ENCODE measurements at regions not wholly inside any gene's neighbourhood (a gene's known extent, or its start where the extent isn't known, plus 50 kb on each side); places are given as distances from the start of the nearest gene placed in this dataset.

DNA sequence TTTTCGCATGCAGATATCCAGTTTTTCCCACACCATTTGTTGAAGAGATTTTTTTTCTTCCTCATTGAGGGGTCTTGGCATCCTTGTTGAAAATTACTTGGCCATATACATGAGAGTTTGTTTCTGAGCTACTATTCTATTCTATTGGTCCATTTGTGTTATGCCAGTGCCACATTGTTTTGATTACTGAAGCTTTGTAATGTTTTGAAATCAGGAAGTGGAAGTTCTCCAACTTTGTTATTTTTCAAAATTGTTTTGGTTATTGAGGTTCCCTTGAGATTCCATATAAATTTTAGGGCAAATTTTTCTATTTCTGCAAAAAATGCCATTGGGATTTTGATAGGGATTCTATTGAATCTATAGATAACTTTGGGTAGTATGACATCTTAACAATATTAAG, 130.3 kb upstream of the PFN2 start:
- Histone ChIP-seq H3K27me3 (ENCODE audit: low read length) (no peaks in the 10 kb centered on the region), H3K9me2 (replicated peaks; ENCODE audit: insufficient read depth, low read length) (no peaks in the 10 kb centered on the region), H3K4me2 (ENCODE audit: low read depth, low read length, poor library complexity, severe bottlenecking) (no peak overlapping the region), H3K9me3 (ENCODE audit: insufficient read depth, low read length) (no peaks in the 10 kb centered on the region), H3K27ac (ENCODE audit: low read depth, low read length) (no peak overlapping the region), H3K79me2 (ENCODE audit: insufficient read depth, low read length) (no peaks in the 10 kb centered on the region), H2AFZ (ENCODE audit: low read depth, low read length, severe bottlenecking) (no peak overlapping the region), H4K20me1 (ENCODE audit: low read depth, low read length) (no peaks in the 10 kb centered on the region), H3K4me3 (ENCODE audit: insufficient read depth, low read length, poor library complexity, severe bottlenecking) (no peak overlapping the region), H3F3A (ENCODE audit: insufficient read depth) (no peaks in the 10 kb centered on the region), H3K9ac (ENCODE audit: low read length) (no peak overlapping the region), H3K36me3 (ENCODE audit: low read length) (no peaks in the 10 kb centered on the region)
- TF ChIP-seq CTCF (IDR thresholded peaks at IDR 0.05; ENCODE audit: insufficient read depth, low read length, poor library complexity, severe bottlenecking): no peak
- no peak for TF ChIP-seq EZH2phosphoT487 (conservative IDR thresholded peaks at IDR 0.05; ENCODE audit: low read length)

DNA sequence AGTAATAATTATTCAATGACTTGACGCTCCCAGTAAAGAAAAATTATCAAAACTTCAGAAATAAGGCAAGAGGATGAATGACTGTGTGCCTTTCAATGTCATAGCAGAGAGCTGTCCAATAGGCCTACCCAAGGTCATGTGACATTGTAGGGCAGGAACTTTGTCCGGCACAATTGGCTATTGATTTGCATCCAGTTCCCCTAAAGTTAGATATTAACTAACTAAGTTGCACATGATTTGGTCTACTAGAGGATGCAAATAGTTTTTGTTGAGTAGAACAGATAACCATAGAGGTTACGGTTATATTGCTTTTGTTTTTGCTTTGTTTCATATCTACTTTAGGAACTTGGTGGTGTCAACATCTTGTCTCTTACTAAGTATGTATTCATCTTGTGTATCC, 127.9 kb upstream of the PFN2 start:
- TF ChIP-seq CTCF (IDR thresholded peaks at IDR 0.05; ENCODE audit: insufficient read depth, low read length, poor library complexity, severe bottlenecking) (no peak), EZH2phosphoT487 (conservative IDR thresholded peaks at IDR 0.05; ENCODE audit: low read length) (no peak)
- no peaks in the 10 kb centered on the region for H4K20me1 ChIP-seq (ENCODE audit: low read depth, low read length)
- H3K9ac ChIP-seq (ENCODE audit: low read length): no peak overlapping the region
- no peaks in the 10 kb centered on the region for H3K79me2 ChIP-seq (ENCODE audit: insufficient read depth, low read length)
- H3K36me3 ChIP-seq (ENCODE audit: low read length): no peaks in the 10 kb centered on the region
- no peaks in the 10 kb centered on the region for H3K9me3 ChIP-seq (ENCODE audit: insufficient read depth, low read length)
- H2AFZ ChIP-seq (ENCODE audit: low read depth, low read length, severe bottlenecking): no peak overlapping the region
- H3K9me2 ChIP-seq (replicated peaks; ENCODE audit: insufficient read depth, low read length): no peaks in the 10 kb centered on the region
- H3K27me3 ChIP-seq (ENCODE audit: low read length): no peaks in the 10 kb centered on the region
- no peak overlapping the region for H3K4me2 ChIP-seq (ENCODE audit: low read depth, low read length, poor library complexity, severe bottlenecking)
- H3F3A ChIP-seq (ENCODE audit: insufficient read depth): no peaks in the 10 kb centered on the region
- no peak overlapping the region for H3K27ac ChIP-seq (ENCODE audit: low read depth, low read length)
- no peak overlapping the region for H3K4me3 ChIP-seq (ENCODE audit: insufficient read depth, low read length, poor library complexity, severe bottlenecking)

GRCh38 chr3:150097588-150097890, 126.8 kb upstream of the PFN2 start:
- no peak overlapping the region for H2AFZ ChIP-seq (ENCODE audit: low read depth, low read length, severe bottlenecking)
- no peaks in the 10 kb centered on the region for H3K79me2 ChIP-seq (ENCODE audit: insufficient read depth, low read length)
- TF ChIP-seq EZH2phosphoT487 (conservative IDR thresholded peaks at IDR 0.05; ENCODE audit: low read length): no peak
- no peak for TF ChIP-seq CTCF (IDR thresholded peaks at IDR 0.05; ENCODE audit: insufficient read depth, low read length, poor library complexity, severe bottlenecking)
- H3K4me3 ChIP-seq (ENCODE audit: insufficient read depth, low read length, poor library complexity, severe bottlenecking): no peak overlapping the region
- no peaks in the 10 kb centered on the region for H3K36me3 ChIP-seq (ENCODE audit: low read length)
- H4K20me1 ChIP-seq (ENCODE audit: low read depth, low read length): no peaks in the 10 kb centered on the region
- H3K9me3 ChIP-seq (ENCODE audit: insufficient read depth, low read length): no peaks in the 10 kb centered on the region
- no peaks in the 10 kb centered on the region for H3F3A ChIP-seq (ENCODE audit: insufficient read depth)
- H3K9ac ChIP-seq (ENCODE audit: low read length): no peak overlapping the region
- no peaks in the 10 kb centered on the region for H3K27me3 ChIP-seq (ENCODE audit: low read length)
- H3K9me2 ChIP-seq (replicated peaks; ENCODE audit: insufficient read depth, low read length): no peaks in the 10 kb centered on the region
- no peak overlapping the region for H3K27ac ChIP-seq (ENCODE audit: low read depth, low read length)
- no peak overlapping the region for H3K4me2 ChIP-seq (ENCODE audit: low read depth, low read length, poor library complexity, severe bottlenecking)
